Transverse colon (tissue), 3 donors: ENCODE measurements at regions not wholly inside any gene's neighbourhood (a gene's known extent, or its start where the extent isn't known, plus 50 kb on each side); places are given as distances from the start of the nearest gene placed in this dataset.

Experiments used
- POLR2A ChIP-seq: fragments of 450-650 bp; IDR thresholded peaks from one replicate; pipeline ENCODE4 v1.6.1; 2016; ENCODE audit warnings: antibody characterized with exemption, mild to moderate bottlenecking, moderate library complexity
- TF ChIP-seq, protein P1 (sequence below), 5 experiments: fragments of 200-600 bp in 3 of 5; fragments of 450-650 bp in 2 of 5; sonication (generic) in 3 of 5; IDR thresholded peaks; 1 replicate in 2 of 5; 2 replicates in 3 of 5; pipeline ENCODE4 v1.5.1; 2016 to 2017; ENCODE audit warnings: antibody characterized with exemption in 5 of 5, inconsistent platforms in 3 of 5, mild to moderate bottlenecking in 2 of 5, moderate library complexity in 1 of 5

DNA sequence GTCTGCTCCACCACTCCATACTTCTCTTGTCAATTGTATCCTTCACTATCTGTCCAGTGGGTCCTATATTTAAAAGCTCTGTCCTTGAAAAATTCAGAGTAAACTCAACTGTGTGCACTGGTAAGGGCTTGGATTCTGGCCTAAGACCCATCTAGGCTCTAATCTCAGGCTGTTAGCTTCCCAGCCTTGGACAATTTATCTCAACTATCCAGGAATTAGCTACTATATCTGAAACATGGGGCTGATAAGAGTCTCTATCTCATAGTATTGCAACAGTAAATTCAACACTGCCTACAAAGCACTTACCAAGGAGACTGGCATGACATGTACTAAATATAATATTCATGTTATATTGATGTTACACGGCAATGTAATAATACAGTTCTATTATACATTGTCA, 303.4 kb downstream of the XPNPEP1 start:
- TF ChIP-seq, protein P1, sequence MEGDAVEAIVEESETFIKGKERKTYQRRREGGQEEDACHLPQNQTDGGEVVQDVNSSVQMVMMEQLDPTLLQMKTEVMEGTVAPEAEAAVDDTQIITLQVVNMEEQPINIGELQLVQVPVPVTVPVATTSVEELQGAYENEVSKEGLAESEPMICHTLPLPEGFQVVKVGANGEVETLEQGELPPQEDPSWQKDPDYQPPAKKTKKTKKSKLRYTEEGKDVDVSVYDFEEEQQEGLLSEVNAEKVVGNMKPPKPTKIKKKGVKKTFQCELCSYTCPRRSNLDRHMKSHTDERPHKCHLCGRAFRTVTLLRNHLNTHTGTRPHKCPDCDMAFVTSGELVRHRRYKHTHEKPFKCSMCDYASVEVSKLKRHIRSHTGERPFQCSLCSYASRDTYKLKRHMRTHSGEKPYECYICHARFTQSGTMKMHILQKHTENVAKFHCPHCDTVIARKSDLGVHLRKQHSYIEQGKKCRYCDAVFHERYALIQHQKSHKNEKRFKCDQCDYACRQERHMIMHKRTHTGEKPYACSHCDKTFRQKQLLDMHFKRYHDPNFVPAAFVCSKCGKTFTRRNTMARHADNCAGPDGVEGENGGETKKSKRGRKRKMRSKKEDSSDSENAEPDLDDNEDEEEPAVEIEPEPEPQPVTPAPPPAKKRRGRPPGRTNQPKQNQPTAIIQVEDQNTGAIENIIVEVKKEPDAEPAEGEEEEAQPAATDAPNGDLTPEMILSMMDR (IDR thresholded peaks at IDR 0.05), result no peak
- no peak for TF ChIP-seq POLR2A
